Ishikawa (cell line): ENCODE measurements at regions not wholly inside any gene's neighbourhood (a gene's known extent, or its start where the extent isn't known, plus 50 kb on each side); places are given as distances from the start of the nearest gene placed in this dataset.

Experiments
- CEBPB ChIP-seq: IDR thresholded peaks from 2 replicates; pipeline ENCODE4 v1.6.1; 2012
- CREB1 ChIP-seq: IDR thresholded peaks from 2 replicates; pipeline ENCODE4 v1.6.1; 2012; ENCODE audit warnings: low read depth
- EGR1 ChIP-seq: IDR thresholded peaks from 2 replicates; pipeline ENCODE4 v1.6.1; 2012
- EP300 ChIP-seq: IDR thresholded peaks from 2 replicates; pipeline ENCODE4 v1.6.1; 2012; ENCODE audit warnings: borderline replicate concordance
- FOXM1 ChIP-seq: IDR thresholded peaks from 2 replicates; pipeline ENCODE4 v1.6.1; 2012; ENCODE audit warnings: low read depth, borderline replicate concordance
- NFIC ChIP-seq: IDR thresholded peaks from 2 replicates; pipeline ENCODE4 v1.6.1; 2012
- RAD21 ChIP-seq: IDR thresholded peaks from 2 replicates; pipeline ENCODE4 v1.6.1; 2012; ENCODE audit warnings: low read depth
- TAF1 ChIP-seq: IDR thresholded peaks from 2 replicates; pipeline ENCODE4 v1.6.1; 2012; ENCODE audit warnings: low read depth, mild to moderate bottlenecking
- TCF12 ChIP-seq: IDR thresholded peaks from 2 replicates; pipeline ENCODE4 v1.6.1; 2012; ENCODE audit warnings: low read depth
- TEAD4 ChIP-seq: IDR thresholded peaks from 2 replicates; pipeline ENCODE4 v1.6.1; 2012
- YY1 ChIP-seq: IDR thresholded peaks from 2 replicates; pipeline ENCODE4 v1.6.1; 2012; ENCODE audit warnings: low read depth
- ZBTB7A ChIP-seq: IDR thresholded peaks from 2 replicates; pipeline ENCODE4 v1.6.1; 2012; ENCODE audit warnings: low read depth
- TF ChIP-seq, protein P1 (sequence below): IDR thresholded peaks from 2 replicates; pipeline ENCODE4 v1.6.1; 2012
- TF ChIP-seq, protein P2 (sequence below): IDR thresholded peaks from 2 replicates; pipeline ENCODE4 v1.6.1; 2012; ENCODE audit warnings: low read depth, mild to moderate bottlenecking
- TF ChIP-seq, protein P3 (sequence below): IDR thresholded peaks from 2 replicates; pipeline ENCODE4 v1.6.1; 2012

DNA sequence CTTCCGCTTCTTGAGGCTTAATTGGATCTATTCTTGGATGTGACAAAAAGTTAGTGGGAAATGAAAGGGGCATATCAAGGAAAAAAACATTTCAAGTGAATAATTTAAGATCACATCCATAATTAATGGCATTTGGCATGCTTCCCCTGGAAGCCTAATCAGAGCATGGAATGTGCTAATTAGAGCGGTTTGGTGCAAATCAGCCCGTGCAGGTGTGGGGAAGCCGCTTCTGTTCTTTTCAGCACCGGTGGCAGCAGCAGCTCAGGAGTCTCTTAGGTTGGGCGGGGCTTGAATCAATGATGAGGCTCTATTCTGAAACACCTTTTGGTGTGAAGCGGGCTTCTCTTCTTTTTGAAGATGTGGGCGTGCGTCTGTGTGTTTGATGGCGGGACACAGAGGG is 301.2 kb downstream of the LRFN2 start:
- no peak for TF ChIP-seq NFIC
- TF ChIP-seq, protein P1, sequence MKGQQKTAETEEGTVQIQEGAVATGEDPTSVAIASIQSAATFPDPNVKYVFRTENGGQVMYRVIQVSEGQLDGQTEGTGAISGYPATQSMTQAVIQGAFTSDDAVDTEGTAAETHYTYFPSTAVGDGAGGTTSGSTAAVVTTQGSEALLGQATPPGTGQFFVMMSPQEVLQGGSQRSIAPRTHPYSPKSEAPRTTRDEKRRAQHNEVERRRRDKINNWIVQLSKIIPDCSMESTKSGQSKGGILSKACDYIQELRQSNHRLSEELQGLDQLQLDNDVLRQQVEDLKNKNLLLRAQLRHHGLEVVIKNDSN, result no peak
- TF ChIP-seq CEBPB, result no peak
- TF ChIP-seq RAD21, result no peak

DNA sequence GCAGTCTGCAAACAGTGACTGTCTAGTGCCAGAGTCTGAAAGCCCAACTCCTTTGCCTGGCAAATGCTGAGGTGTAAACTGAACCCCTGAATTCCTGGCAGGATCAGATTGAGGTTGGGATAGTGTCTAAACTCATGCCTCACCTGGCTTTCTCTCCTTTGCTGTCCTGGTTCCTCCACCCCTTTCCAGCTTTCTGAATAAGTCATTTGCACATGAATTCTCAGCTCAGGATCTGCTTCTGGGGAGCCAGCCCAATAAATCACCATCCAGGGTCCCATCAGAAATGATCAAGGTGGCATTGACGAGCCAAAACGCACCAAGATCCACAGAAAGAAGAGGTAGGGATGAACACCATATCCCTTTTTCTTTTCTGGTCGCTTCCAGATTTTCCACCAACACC is 301.6 kb downstream of the LRFN2 start:
- TF ChIP-seq TEAD4 (no peak), NFIC (no peak), FOXM1 (no peak), EP300 (no peak), RAD21 (no peak), ZBTB7A (no peak), CREB1 (no peak), CEBPB (no peak), EGR1 (no peak), TAF1 (no peak)
- TF ChIP-seq, protein P2, sequence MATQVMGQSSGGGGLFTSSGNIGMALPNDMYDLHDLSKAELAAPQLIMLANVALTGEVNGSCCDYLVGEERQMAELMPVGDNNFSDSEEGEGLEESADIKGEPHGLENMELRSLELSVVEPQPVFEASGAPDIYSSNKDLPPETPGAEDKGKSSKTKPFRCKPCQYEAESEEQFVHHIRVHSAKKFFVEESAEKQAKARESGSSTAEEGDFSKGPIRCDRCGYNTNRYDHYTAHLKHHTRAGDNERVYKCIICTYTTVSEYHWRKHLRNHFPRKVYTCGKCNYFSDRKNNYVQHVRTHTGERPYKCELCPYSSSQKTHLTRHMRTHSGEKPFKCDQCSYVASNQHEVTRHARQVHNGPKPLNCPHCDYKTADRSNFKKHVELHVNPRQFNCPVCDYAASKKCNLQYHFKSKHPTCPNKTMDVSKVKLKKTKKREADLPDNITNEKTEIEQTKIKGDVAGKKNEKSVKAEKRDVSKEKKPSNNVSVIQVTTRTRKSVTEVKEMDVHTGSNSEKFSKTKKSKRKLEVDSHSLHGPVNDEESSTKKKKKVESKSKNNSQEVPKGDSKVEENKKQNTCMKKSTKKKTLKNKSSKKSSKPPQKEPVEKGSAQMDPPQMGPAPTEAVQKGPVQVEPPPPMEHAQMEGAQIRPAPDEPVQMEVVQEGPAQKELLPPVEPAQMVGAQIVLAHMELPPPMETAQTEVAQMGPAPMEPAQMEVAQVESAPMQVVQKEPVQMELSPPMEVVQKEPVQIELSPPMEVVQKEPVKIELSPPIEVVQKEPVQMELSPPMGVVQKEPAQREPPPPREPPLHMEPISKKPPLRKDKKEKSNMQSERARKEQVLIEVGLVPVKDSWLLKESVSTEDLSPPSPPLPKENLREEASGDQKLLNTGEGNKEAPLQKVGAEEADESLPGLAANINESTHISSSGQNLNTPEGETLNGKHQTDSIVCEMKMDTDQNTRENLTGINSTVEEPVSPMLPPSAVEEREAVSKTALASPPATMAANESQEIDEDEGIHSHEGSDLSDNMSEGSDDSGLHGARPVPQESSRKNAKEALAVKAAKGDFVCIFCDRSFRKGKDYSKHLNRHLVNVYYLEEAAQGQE, result no peak
- TF ChIP-seq, protein P3, sequence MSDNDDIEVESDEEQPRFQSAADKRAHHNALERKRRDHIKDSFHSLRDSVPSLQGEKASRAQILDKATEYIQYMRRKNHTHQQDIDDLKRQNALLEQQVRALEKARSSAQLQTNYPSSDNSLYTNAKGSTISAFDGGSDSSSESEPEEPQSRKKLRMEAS, result no peak

DNA sequence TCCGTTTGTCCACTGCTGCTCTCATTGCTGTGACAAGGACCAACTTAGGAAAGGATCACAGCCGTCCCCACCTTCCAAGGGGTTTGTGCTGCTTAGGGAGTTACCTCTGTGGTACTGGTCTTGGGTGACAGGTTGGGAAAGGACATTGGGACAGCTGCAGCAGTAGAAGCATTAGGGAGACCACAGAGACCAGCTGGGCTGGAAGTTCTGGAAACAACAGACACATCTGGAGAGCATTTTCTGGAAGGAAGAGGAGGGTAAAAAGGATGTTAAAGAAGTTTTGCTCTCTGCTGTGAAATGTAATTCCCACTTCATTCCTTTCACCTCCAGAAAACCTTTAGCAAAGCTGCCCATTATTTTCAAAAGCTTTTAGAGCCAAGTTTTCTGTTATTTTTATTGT is 304.2 kb downstream of the LRFN2 start:
- TF ChIP-seq YY1 (no peak), RAD21 (no peak), NFIC (no peak), CEBPB (no peak), TEAD4 (no peak), TAF1 (no peak), FOXM1 (no peak), ZBTB7A (no peak), TCF12 (no peak), CREB1 (no peak), EGR1 (no peak), EP300 (no peak)
- TF ChIP-seq, protein P2, result no peak
- TF ChIP-seq, protein P3, result no peak
- TF ChIP-seq, protein P1, result no peak

DNA sequence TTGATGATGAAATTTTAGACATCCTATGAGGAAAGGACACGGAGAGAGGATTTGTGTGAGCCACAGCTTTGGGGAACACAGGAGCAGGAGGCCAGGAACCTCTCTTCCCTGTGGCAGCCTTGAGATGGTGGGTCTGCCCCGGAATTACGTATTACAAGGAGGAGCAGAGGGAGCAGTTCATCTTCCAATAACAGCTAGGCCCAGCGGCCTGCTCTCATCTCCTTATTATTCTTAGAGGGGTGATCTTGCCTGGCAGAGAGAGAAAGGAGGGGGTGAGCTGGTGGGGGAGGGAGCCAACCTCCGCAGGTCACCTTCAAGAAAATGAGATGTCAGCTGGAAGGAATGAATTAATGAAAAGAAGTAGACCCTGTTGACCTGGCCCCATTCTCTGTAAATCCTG is 305.8 kb downstream of the LRFN2 start:
- no peak for TF ChIP-seq EP300
- TF ChIP-seq EGR1, result no peak
- TF ChIP-seq TEAD4, result no peak
- no peak for TF ChIP-seq CREB1
- TF ChIP-seq CEBPB, result no peak
- TF ChIP-seq, protein P2, result no peak
- TF ChIP-seq, protein P3, result no peak
- no peak for TF ChIP-seq RAD21
- TF ChIP-seq YY1, result no peak
- no peak for TF ChIP-seq FOXM1

DNA sequence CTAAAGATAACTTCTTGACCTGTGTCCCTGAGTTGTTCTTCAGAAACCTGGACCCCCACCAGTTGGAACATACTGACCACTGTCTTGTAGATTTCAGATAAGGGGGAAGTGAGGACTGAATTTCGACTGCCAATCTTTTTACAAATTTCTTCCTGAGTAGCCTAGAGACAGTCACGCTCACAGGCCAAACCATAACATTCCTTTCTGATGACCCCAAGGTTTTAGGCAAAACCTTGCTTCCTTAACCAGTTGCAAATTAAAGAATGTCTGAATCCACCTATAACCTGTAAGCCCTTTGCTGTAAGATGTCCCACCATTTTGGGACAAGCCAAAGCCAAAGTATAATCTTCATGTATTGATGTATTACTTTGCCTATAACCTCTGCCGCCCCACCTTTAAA is 306.9 kb downstream of the LRFN2 start:
- TF ChIP-seq, protein P2, result no peak
- TF ChIP-seq YY1 (no peak), CREB1 (no peak), ZBTB7A (no peak), EP300 (no peak), TCF12 (no peak)
